SKM-1 treated with dmso at 0.1 percent for 144 hours (cell line): ENCODE measurements at regions not wholly inside any gene's neighbourhood (a gene's known extent, or its start where the extent isn't known, plus 50 kb on each side); places are given as distances from the start of the nearest gene placed in this dataset.
"Not testable (repeated sequence)": the region's sequence is repeated elsewhere in the genome, so short reads cannot be mapped to it uniquely, and the experiment has no call there.

Source experiments
- DNase-seq: peaks from one replicate; lab custom pipeline; 2025; ENCODE audit not compliant: unreplicated experiment; lab: John Stamatoyannopoulos, UW

- not testable (repeated sequence) for DNase-seq
Observed at GRCh38 chr9:41771693-41772092, 357.5 kb downstream of the CNTNAP3B start.

- DNase-seq, result not testable (repeated sequence)
Observed at GRCh38 chr9:41754822-41755221, 374.4 kb downstream of the CNTNAP3B start.

- DNase-seq, result not testable (repeated sequence)
Observed at GRCh38 chr9:41754403-41754802, 374.8 kb downstream of the CNTNAP3B start.

GRCh38 chr9:41741897-41742296, 387.3 kb downstream of the CNTNAP3B start:
- DNase-seq, result not testable (repeated sequence)

- not testable (repeated sequence) for DNase-seq
Observed at GRCh38 chr9:41741173-41741572, 388.1 kb downstream of the CNTNAP3B start.

GRCh38 chr9:41738681-41739080, 390.5 kb downstream of the CNTNAP3B start:
- DNase-seq, result not testable (repeated sequence)

- not testable (repeated sequence) for DNase-seq
Observed at GRCh38 chr9:41699190-41699589, 430.0 kb downstream of the CNTNAP3B start.

- not testable (repeated sequence) for DNase-seq
Observed at GRCh38 chr9:41697080-41697479, 432.1 kb downstream of the CNTNAP3B start.

GRCh38 chr9:41679312-41679711, 449.9 kb downstream of the CNTNAP3B start:
- DNase-seq, result not testable (repeated sequence)

GRCh38 chr9:41663497-41664036, 465.7 kb downstream of the CNTNAP3B start:
- DNase-seq, result not testable (repeated sequence)

- DNase-seq, result not testable (repeated sequence)
Observed at GRCh38 chr9:41658706-41659105, 469.6 kb upstream of the ZNG1F start.

- not testable (repeated sequence) for DNase-seq
Observed at GRCh38 chr9:41658116-41658515, 469.0 kb upstream of the ZNG1F start.

GRCh38 chr9:41657141-41657540, 468.0 kb upstream of the ZNG1F start:
- DNase-seq, result not testable (repeated sequence)

GRCh38 chr9:41655071-41655554, 466.0 kb upstream of the ZNG1F start:
- DNase-seq, result not testable (repeated sequence)

- DNase-seq, result not testable (repeated sequence)
Observed at GRCh38 chr9:41654349-41654748, 465.2 kb upstream of the ZNG1F start.

- DNase-seq, result not testable (repeated sequence)
Observed at GRCh38 chr9:41653560-41654340, 464.6 kb upstream of the ZNG1F start.

- not testable (repeated sequence) for DNase-seq
Observed at GRCh38 chr9:41652800-41653199, 463.7 kb upstream of the ZNG1F start.

- DNase-seq, result not testable (repeated sequence)
Observed at GRCh38 chr9:41652100-41652713, 463.1 kb upstream of the ZNG1F start.

- not testable (repeated sequence) for DNase-seq
Observed at GRCh38 chr9:41650086-41650485, 461.0 kb upstream of the ZNG1F start.

GRCh38 chr9:41648564-41648963, 459.4 kb upstream of the ZNG1F start:
- not testable (repeated sequence) for DNase-seq

GRCh38 chr9:41646246-41646645, 457.1 kb upstream of the ZNG1F start:
- DNase-seq, result not testable (repeated sequence)
